ENCODE measurements at regions not wholly inside any gene's neighbourhood (a gene's known extent, or its start where the extent isn't known, plus 50 kb on each side); places are given as distances from the start of the nearest gene placed in this dataset.
"Not testable (repeated sequence)": the region's sequence is repeated elsewhere in the genome, so short reads cannot be mapped to it uniquely, and the experiment has no call there.

DNA sequence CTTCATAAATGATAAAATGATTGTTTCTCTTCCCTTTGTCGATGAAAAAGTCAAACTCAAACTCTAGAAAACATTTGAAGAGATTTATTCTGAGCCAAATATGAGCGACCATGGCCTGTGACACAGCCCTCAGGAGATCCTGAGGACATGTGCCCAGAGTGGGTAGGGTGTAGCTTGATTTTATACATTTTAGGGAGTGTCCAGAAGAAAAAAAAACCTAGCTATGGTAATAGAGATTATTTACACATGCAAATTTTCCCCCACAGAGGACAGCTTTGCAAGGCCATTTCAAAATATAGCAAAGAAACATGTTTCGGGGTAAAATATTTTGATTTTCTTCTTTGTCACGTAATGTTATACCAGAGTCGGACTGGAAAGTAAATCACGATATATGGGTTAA lies 92.4 kb upstream of the TRIB2 start:
- Histone ChIP-seq H3K4me3 (no peak overlapping the region), H3K27ac (replicated peaks) (no peak overlapping the region), H3K36me3 (no peaks in the 10 kb centered on the region), H3K4me1 (no peaks in the 10 kb centered on the region), H3K9me3 (replicated peaks) (no peaks in the 10 kb centered on the region), H3K27me3 (ENCODE audit: low read depth) (no peaks in the 10 kb centered on the region)
- no peak for DNase-seq
- intact Hi-C loops (cut with micrococcal nuclease), result no loop called here
- no peak for TF ChIP-seq CTCF (IDR thresholded peaks at IDR 0.05; ENCODE audit: borderline replicate concordance)

- DNase-seq, result no peak
- Histone ChIP-seq H3K9me3 (replicated peaks) (no peaks in the 10 kb centered on the region), H3K4me1 (no peaks in the 10 kb centered on the region), H3K4me3 (no peak overlapping the region), H3K27ac (replicated peaks) (no peak overlapping the region), H3K27me3 (ENCODE audit: low read depth) (no peaks in the 10 kb centered on the region), H3K36me3 (no peaks in the 10 kb centered on the region)
- no peak for TF ChIP-seq CTCF (IDR thresholded peaks at IDR 0.05; ENCODE audit: borderline replicate concordance)
- intact Hi-C loops (cut with micrococcal nuclease), result no loop called here
These were observed 91.7 kb upstream of the TRIB2 start for GRCh38 chr2:12624905-12625598.

DNA sequence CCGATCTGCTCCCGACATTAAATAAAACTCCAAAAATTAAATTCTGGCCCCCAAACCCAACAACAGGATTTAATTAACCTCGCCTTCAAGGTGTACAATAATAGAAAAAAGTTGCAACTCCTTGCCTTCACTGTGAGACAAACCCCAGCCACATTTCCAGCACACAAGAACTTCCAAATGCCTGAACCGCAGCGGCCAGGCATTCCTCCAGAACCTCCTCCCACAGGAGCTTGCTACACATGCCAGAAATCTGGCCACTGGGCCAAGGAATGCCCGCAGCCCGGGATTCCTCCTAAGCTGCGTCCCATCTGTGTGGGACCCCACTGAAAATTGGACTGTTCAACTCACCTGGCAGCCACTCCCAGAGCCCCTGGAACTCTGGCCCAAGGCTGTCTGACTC lies 88.2 kb upstream of the TRIB2 start:
- H3K4me3 ChIP-seq; H3K9me3 ChIP-seq (replicated peaks); H3K4me1 ChIP-seq; H3K27ac ChIP-seq (replicated peaks); intact Hi-C loops (cut with micrococcal nuclease); H3K27me3 ChIP-seq (ENCODE audit: low read depth); H3K36me3 ChIP-seq; DNase-seq: not testable (repeated sequence)

GRCh38 chr2:12636837-12637581 lies 79.7 kb upstream of the TRIB2 start:
- Histone ChIP-seq H3K4me1 (peaks cover 8% of the 10 kb centered on the region), H3K4me3 (no peak overlapping the region), H3K9me3 (replicated peaks) (no peaks in the 10 kb centered on the region), H3K27me3 (ENCODE audit: low read depth) (no peaks in the 10 kb centered on the region), H3K27ac (replicated peaks) (no peak overlapping the region), H3K36me3 (no peaks in the 10 kb centered on the region)
- intact Hi-C loops (cut with micrococcal nuclease), result no loop called here
- TF ChIP-seq CTCF (IDR thresholded peaks at IDR 0.05; ENCODE audit: borderline replicate concordance), result no peak
- no peak for DNase-seq

- Histone ChIP-seq H3K27ac (replicated peaks) (no peak overlapping the region), H3K27me3 (ENCODE audit: low read depth) (no peaks in the 10 kb centered on the region), H3K36me3 (no peaks in the 10 kb centered on the region), H3K9me3 (replicated peaks) (no peaks in the 10 kb centered on the region), H3K4me1 (peaks cover 8% of the 10 kb centered on the region), H3K4me3 (no peak overlapping the region)
- no peak for DNase-seq
- intact Hi-C loops (cut with micrococcal nuclease), result no loop called here
- no peak for TF ChIP-seq CTCF (IDR thresholded peaks at IDR 0.05; ENCODE audit: borderline replicate concordance)
These were observed 79.0 kb upstream of the TRIB2 start for GRCh38 chr2:12637754-12638153.

DNA sequence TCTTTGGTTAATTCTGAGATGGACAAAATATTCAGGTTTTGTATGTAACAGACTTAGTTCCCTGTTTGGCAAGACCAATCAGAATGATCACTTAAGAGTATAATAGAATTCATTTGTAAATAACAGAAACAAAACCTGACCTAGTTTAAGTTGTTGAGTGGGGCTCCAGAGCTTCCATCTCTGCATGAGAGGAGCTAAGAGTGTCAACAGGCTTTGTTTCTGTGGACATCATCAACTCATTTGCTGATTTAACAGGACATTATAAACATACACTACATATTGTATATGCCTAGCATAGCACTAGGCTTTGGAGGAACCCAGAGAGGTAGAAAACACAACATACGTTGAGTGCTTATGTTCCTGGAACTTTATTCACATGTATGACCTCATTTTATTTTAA lies 75.3 kb upstream of the TRIB2 start:
- Histone ChIP-seq H3K4me3 (no peak overlapping the region), H3K36me3 (no peaks in the 10 kb centered on the region), H3K9me3 (replicated peaks) (no peaks in the 10 kb centered on the region), H3K27ac (replicated peaks) (no peak overlapping the region), H3K27me3 (ENCODE audit: low read depth) (no peaks in the 10 kb centered on the region), H3K4me1 (peaks cover 8% of the 10 kb centered on the region)
- TF ChIP-seq CTCF (IDR thresholded peaks at IDR 0.05; ENCODE audit: borderline replicate concordance), result no peak
- no peak for DNase-seq
- intact Hi-C loops (cut with micrococcal nuclease), result no loop called here

All from left ventricle myocardium inferior (tissue), 1 donor.